Endothelial cell of umbilical vein (primary cell): ENCODE measurements at regions not wholly inside any gene's neighbourhood (a gene's known extent, or its start where the extent isn't known, plus 50 kb on each side); places are given as distances from the start of the nearest gene placed in this dataset.

Experiments used
- BruUV-seq: library from RNA; stranded (reverse); fragments of 400-500 nt; replicated peaks from 2 replicates; lab custom pipeline; 2021; lab: Mats Ljungman, UMichigan
- CTCF ChIA-PET: fragments of 300-600, 350-600 bp; sonication (Branson Sonifier 250); formaldehyde crosslinking; loops from one replicate; lab custom pipeline; 2021; ENCODE audit warnings: antibody characterized with exemption, inconsistent platforms; lab: Charles Lee
- POLR2A ChIA-PET: fragments of 300-600, 350-600 bp; sonication (Branson Sonifier 250); formaldehyde crosslinking; loops from one replicate; lab custom pipeline; 2021; ENCODE audit warnings: antibody characterized with exemption, inconsistent platforms; lab: Charles Lee
- DNase-seq: peaks from one replicate; pipeline ENCODE4 v3.0.0-alpha.2; 2011; ENCODE audit warnings: low read depth, low spot score
- FAIRE-seq: peaks from 2 replicates; lab custom pipeline; 2011; peaks lifted over from hg19 to GRCh38; lab: Jason Lieb, UNC
- H2AFZ ChIP-seq: 2 replicates; pipeline ENCODE4 v1.6.0; 2012; ENCODE audit warnings: low read depth, low read length, control low read depth, inconsistent platforms
- H3K27ac ChIP-seq: 2 replicates; pipeline ENCODE4 v1.5.1; 2011; ENCODE audit warnings: low read depth, mild to moderate bottlenecking, control low read depth, low read length, moderate library complexity; ENCODE audit not compliant: insufficient read depth
- H3K27me3 ChIP-seq, 2 experiments: 2 replicates each; pipeline versions ENCODE4 v1.6.0 to v1.6.1; 2011; ENCODE audit warnings: low read length in 2 of 2, mixed read lengths in 1 of 2; ENCODE audit not compliant: control insufficient read depth in 2 of 2, insufficient read depth in 2 of 2
- H3K36me3 ChIP-seq, 2 experiments: 2 replicates in 1 of 2; 3 replicates in 1 of 2; pipeline ENCODE4 v1.5.1; 2011; ENCODE audit warnings: low read length in 2 of 2, mild to moderate bottlenecking in 1 of 2, moderate library complexity in 1 of 2; ENCODE audit not compliant: control insufficient read depth in 2 of 2, insufficient read depth in 2 of 2; ENCODE audit errors: extremely low read depth in 1 of 2
- H3K4me1 ChIP-seq: 3 replicates; pipeline ENCODE4 v1.5.1; 2011; ENCODE audit warnings: mild to moderate bottlenecking, low read length; ENCODE audit not compliant: control insufficient read depth, insufficient read depth; ENCODE audit errors: extremely low read depth
- H3K4me2 ChIP-seq: 2 replicates; pipeline ENCODE4 v1.6.1; 2011; ENCODE audit warnings: low read length, control low read depth, mixed read lengths; ENCODE audit not compliant: insufficient read depth
- H3K4me3 ChIP-seq, 3 experiments: fragments of 200-600 bp in 1 of 3; sonication (generic), shearing (Covaris generic) in 1 of 3; replicated peaks in 1 of 3; 2 replicates each; pipeline ENCODE4 v1.5.1; 2011 to 2016; ENCODE audit warnings: control low read depth in 3 of 3, low read length in 3 of 3, mild to moderate bottlenecking in 2 of 3, inconsistent platforms in 1 of 3, low read depth in 1 of 3, moderate library complexity in 1 of 3; ENCODE audit not compliant: insufficient read depth in 1 of 3
- H3K79me2 ChIP-seq: 2 replicates; pipeline ENCODE4 v1.6.0; 2012; ENCODE audit warnings: low read length, inconsistent platforms; ENCODE audit not compliant: control insufficient read depth, insufficient read depth
- H3K9ac ChIP-seq: replicated peaks from 2 replicates; pipeline ENCODE3; 2011; ENCODE audit warnings: low read length, control low read depth; ENCODE audit not compliant: insufficient read depth; ENCODE audit errors: extremely low read depth
- H3K9me1 ChIP-seq: replicated peaks from 3 replicates; pipeline ENCODE4 v1.6.0; 2011; ENCODE audit warnings: mild to moderate bottlenecking, low read length; ENCODE audit not compliant: control insufficient read depth, insufficient read depth; ENCODE audit errors: extremely low read depth
- H3K9me3 ChIP-seq: replicated peaks from 2 replicates; pipeline ENCODE4 v1.5.1; 2012; ENCODE audit warnings: low read length, inconsistent platforms; ENCODE audit not compliant: control insufficient read depth, insufficient read depth
- H4K20me1 ChIP-seq: replicated peaks from 2 replicates; pipeline ENCODE3; 2011; ENCODE audit warnings: mild to moderate bottlenecking, low read length; ENCODE audit not compliant: control insufficient read depth, insufficient read depth; ENCODE audit errors: extremely low read depth
- CTCF ChIP-seq, 2 donors: IDR thresholded peaks; 1 replicate in 1 of 2; 2 replicates in 1 of 2; pipeline ENCODE4 v1.5.1; 2011; ENCODE audit warnings: low read length in 2 of 2, mild to moderate bottlenecking in 2 of 2, moderate library complexity in 2 of 2, control low read depth in 1 of 2, inconsistent platforms in 1 of 2, low read depth in 1 of 2; ENCODE audit not compliant: insufficient read depth in 1 of 2; ENCODE audit errors: extremely low read depth in 1 of 2
- EZH2 ChIP-seq: IDR thresholded peaks from 2 replicates; pipeline ENCODE4 v1.6.1; 2012; ENCODE audit warnings: borderline replicate concordance, low read depth, mild to moderate bottlenecking, moderate library complexity, low read length, inconsistent platforms; ENCODE audit not compliant: severe bottlenecking
- FOS ChIP-seq: IDR thresholded peaks from 2 replicates; pipeline ENCODE4 v1.6.1; 2011; ENCODE audit warnings: mild to moderate bottlenecking, low read length, moderate library complexity, borderline replicate concordance; ENCODE audit not compliant: insufficient read depth
- GATA2 ChIP-seq: IDR thresholded peaks from 2 replicates; pipeline ENCODE4 v1.7.0; 2011; ENCODE audit warnings: low read depth, mild to moderate bottlenecking, moderate library complexity, mixed read lengths, low read length; ENCODE audit not compliant: insufficient read length, insufficient read depth
- JUN ChIP-seq: IDR thresholded peaks from 2 replicates; pipeline ENCODE4 v1.6.1; 2011; ENCODE audit warnings: borderline replicate concordance, low read depth; ENCODE audit not compliant: insufficient read length, insufficient read depth
- MAX ChIP-seq: IDR thresholded peaks from 2 replicates; pipeline ENCODE4 v1.6.1; 2011; ENCODE audit not compliant: insufficient read depth, insufficient read length
- MYC ChIP-seq: IDR thresholded peaks from one replicate; pipeline ENCODE4 v1.6.1; 2011; ENCODE audit warnings: mild to moderate bottlenecking, low read depth, low read length
- POLR2A ChIP-seq: IDR thresholded peaks from 2 replicates; pipeline ENCODE4 v1.6.1; 2012; ENCODE audit warnings: low read depth, mild to moderate bottlenecking, control low read depth, low read length
- POLR2AphosphoS5 ChIP-seq: IDR thresholded peaks from 2 replicates; pipeline ENCODE4 v1.6.1; 2012; ENCODE audit warnings: low read depth, mild to moderate bottlenecking, control low read depth, low read length, moderate library complexity; ENCODE audit not compliant: insufficient read depth
- dilution Hi-C: fragments of 300-500 bp; cut with MboI; formaldehyde crosslinking; loops from one replicate; pipeline ENCODE4 v1.15.0; 2019; ENCODE audit warnings: low sequenced_read_pairs; ENCODE audit not compliant: extremely low pct_ligation_motif_present
- intact Hi-C: fragments of 100-400 bp; cut with micrococcal nuclease; formaldehyde crosslinking; loops from one replicate; pipeline ENCODE4 v1.10.0; 2022

DNA sequence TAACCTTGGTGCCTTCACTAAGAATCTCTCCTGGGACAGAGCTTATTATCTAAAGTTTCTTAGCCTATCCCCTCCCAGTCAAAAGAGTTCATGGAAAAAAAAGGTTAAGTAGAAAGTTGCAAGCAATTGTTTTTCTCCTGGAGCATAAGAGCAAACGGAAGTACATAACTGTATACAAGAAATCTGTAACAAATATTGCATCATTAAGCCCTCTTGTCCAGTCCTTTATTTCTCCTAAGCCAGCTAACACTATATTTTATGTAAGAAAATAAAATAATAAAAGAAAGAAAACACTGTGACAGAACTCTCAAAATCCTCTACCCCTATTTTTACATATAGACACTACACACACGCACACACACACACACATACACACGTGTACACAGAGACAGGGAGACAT lies 255.3 kb downstream of the NAF1 start:
- intact Hi-C loops = no loop called here
- DNase-seq = no peak
- H3K9ac ChIP-seq = no peak overlapping the region
- H4K20me1 ChIP-seq = no peaks in the 10 kb centered on the region
- FAIRE-seq = no peak
- no peaks in the 10 kb centered on the region for H3K9me1 ChIP-seq
- peaks cover 6% of the 10 kb centered on the region for H3K9me3 ChIP-seq
- POLR2A ChIA-PET = no interaction called here
- dilution Hi-C loops = no loop called here
- TF ChIP-seq EZH2 (no peak), CTCF (IDR thresholded peaks at IDR 0.05; ENCODE audit: extremely low read depth in 1 of 2, insufficient read depth in 1 of 2, low read depth in 1 of 2, low read length in 2 of 2) (no peak), JUN (no peak), GATA2 (no peak), MAX (no peak), POLR2A (no peak), FOS (no peak), POLR2AphosphoS5 (no peak), MYC (no peak)
- H3K79me2 ChIP-seq = no peaks in the 10 kb centered on the region
- CTCF ChIA-PET = no interaction called here
- no peaks in the 10 kb centered on the region for H3K4me1 ChIP-seq
- H3K27ac ChIP-seq = no peak overlapping the region
- H3K4me2 ChIP-seq = no peak overlapping the region
- no peak overlapping the region for H2AFZ ChIP-seq
- H3K36me3 ChIP-seq = no peaks in the 10 kb centered on the region
- H3K27me3 ChIP-seq = no peaks in the 10 kb centered on the region
- no peak overlapping the region for H3K4me3 ChIP-seq
- BruUV-seq = no TSS peak
